ENCODE measurements at regions not wholly inside any gene's neighbourhood (a gene's known extent, or its start where the extent isn't known, plus 50 kb on each side); places are given as distances from the start of the nearest gene placed in this dataset.
"Not testable (repeated sequence)": the region's sequence is repeated elsewhere in the genome, so short reads cannot be mapped to it uniquely, and the experiment has no call there.

GRCh38 chr7:150035769-150036168 lies 162.0 kb downstream of the ATP6V0E2 start:
- H3K79me2 ChIP-seq (ENCODE audit: control insufficient read depth in 1 of 2, insufficient read depth in 2 of 2, low read length in 2 of 2); H3K9me3 ChIP-seq (ENCODE audit: insufficient read depth in 2 of 2, low read depth in 1 of 2, low read length in 1 of 2); H2BK12ac ChIP-seq (ENCODE audit: low read depth, low read length); H3K79me1 ChIP-seq (ENCODE audit: low read depth, low read length); H3K9ac ChIP-seq (replicated peaks in 1 of 4; ENCODE audit: extremely low read depth in 1 of 4, low read depth in 3 of 4, low read length in 3 of 4); H3K14ac ChIP-seq (ENCODE audit: insufficient read length); H2BK120ac ChIP-seq (replicated peaks; ENCODE audit: low read depth, low read length); H3K27ac ChIP-seq (ENCODE audit: low read depth, low read length); H4K8ac ChIP-seq (ENCODE audit: extremely low read depth, insufficient read depth, low read length); H3K4me3 ChIP-seq (ENCODE audit: extremely low read depth in 1 of 4, insufficient read depth in 2 of 4, low read depth in 3 of 4, low read length in 4 of 4); H2AFZ ChIP-seq (ENCODE audit: low read length); POLR2A ChIA-PET (ENCODE audit: partially characterized antibody); H3K18ac ChIP-seq (ENCODE audit: extremely low read depth, low read length); H2BK5ac ChIP-seq (ENCODE audit: low read depth, low read length); H4K5ac ChIP-seq (ENCODE audit: insufficient read length, low read depth, low read length); H3K56ac ChIP-seq (replicated peaks; ENCODE audit: insufficient read length, low read depth, low read length); H3K27me3 ChIP-seq (replicated peaks in 1 of 4; ENCODE audit: control insufficient read depth in 3 of 4, extremely low read depth in 1 of 4, insufficient read depth in 3 of 4, low read length in 3 of 4); H3K36me3 ChIP-seq (ENCODE audit: control insufficient read depth in 2 of 4, insufficient read depth in 4 of 4, low read length in 3 of 4); H3K4me1 ChIP-seq (replicated peaks in 1 of 4; ENCODE audit: control insufficient read depth in 3 of 4, insufficient read depth in 4 of 4, low read length in 3 of 4); H2BK20ac ChIP-seq (ENCODE audit: low read length); DNase-seq (ENCODE audit: low read depth in 1 of 2, low spot score in 2 of 2); H3K4me2 ChIP-seq (ENCODE audit: insufficient read depth in 1 of 2, low read depth in 2 of 2, low read length in 2 of 2); CTCF ChIA-PET (ENCODE audit: partially characterized antibody); H4K91ac ChIP-seq (replicated peaks; ENCODE audit: insufficient read length, low read length); H2AK5ac ChIP-seq (ENCODE audit: low read depth, low read length); H3K23ac ChIP-seq (ENCODE audit: insufficient read length); FAIRE-seq; H2BK15ac ChIP-seq (ENCODE audit: low read length); H3K23me2 ChIP-seq (ENCODE audit: low read depth, low read length); H4K20me1 ChIP-seq (replicated peaks in 1 of 2; ENCODE audit: control insufficient read depth in 1 of 2, insufficient read depth in 2 of 2, low read length in 2 of 2); H3K4ac ChIP-seq (replicated peaks; ENCODE audit: insufficient read length, low read depth, low read length): not testable (repeated sequence)
- whole genome bisulfite sequencing, 2 experiments (ENCODE audit: extremely low coverage in 1 of 2, insufficient coverage in 1 of 2, insufficient read length in 1 of 2, insufficient replicate concordance in 2 of 2, low coverage in 1 of 2, low lambda C conversion rate in 2 of 2, missing lambda C conversion rate in 1 of 2) = no CpG with 5 or more reads among the region's 21 CpGs

GRCh38 chr7:150039061-150039460 lies 165.3 kb downstream of the ATP6V0E2 start:
- H4K8ac ChIP-seq (ENCODE audit: extremely low read depth, insufficient read depth, low read length); H2BK12ac ChIP-seq (ENCODE audit: low read depth, low read length); H3K79me2 ChIP-seq (ENCODE audit: control insufficient read depth in 1 of 2, insufficient read depth in 2 of 2, low read length in 2 of 2); H3K18ac ChIP-seq (ENCODE audit: extremely low read depth, low read length); H3K9me3 ChIP-seq (ENCODE audit: insufficient read depth in 2 of 2, low read depth in 1 of 2, low read length in 1 of 2); H3K4ac ChIP-seq (replicated peaks; ENCODE audit: insufficient read length, low read depth, low read length); DNase-seq (ENCODE audit: low read depth in 1 of 2, low spot score in 2 of 2); H2BK5ac ChIP-seq (ENCODE audit: low read depth, low read length); POLR2A ChIA-PET (ENCODE audit: partially characterized antibody); H3K14ac ChIP-seq (ENCODE audit: insufficient read length); H3K4me1 ChIP-seq (replicated peaks in 1 of 4; ENCODE audit: control insufficient read depth in 3 of 4, insufficient read depth in 4 of 4, low read length in 3 of 4); H4K5ac ChIP-seq (ENCODE audit: insufficient read length, low read depth, low read length); H2BK120ac ChIP-seq (replicated peaks; ENCODE audit: low read depth, low read length); H3K4me3 ChIP-seq (ENCODE audit: extremely low read depth in 1 of 4, insufficient read depth in 2 of 4, low read depth in 3 of 4, low read length in 4 of 4); H2AK5ac ChIP-seq (ENCODE audit: low read depth, low read length); H2BK15ac ChIP-seq (ENCODE audit: low read length); H3K9ac ChIP-seq (replicated peaks in 1 of 4; ENCODE audit: extremely low read depth in 1 of 4, low read depth in 3 of 4, low read length in 3 of 4); H3K79me1 ChIP-seq (ENCODE audit: low read depth, low read length); H3K56ac ChIP-seq (replicated peaks; ENCODE audit: insufficient read length, low read depth, low read length); CTCF ChIA-PET (ENCODE audit: partially characterized antibody); H2BK20ac ChIP-seq (ENCODE audit: low read length); H3K27ac ChIP-seq (ENCODE audit: low read depth, low read length); H3K27me3 ChIP-seq (replicated peaks in 1 of 4; ENCODE audit: control insufficient read depth in 3 of 4, extremely low read depth in 1 of 4, insufficient read depth in 3 of 4, low read length in 3 of 4); FAIRE-seq; H3K23me2 ChIP-seq (ENCODE audit: low read depth, low read length); H3K23ac ChIP-seq (ENCODE audit: insufficient read length); H2AFZ ChIP-seq (ENCODE audit: low read length); H3K36me3 ChIP-seq (ENCODE audit: control insufficient read depth in 2 of 4, insufficient read depth in 4 of 4, low read length in 3 of 4); H3K4me2 ChIP-seq (ENCODE audit: insufficient read depth in 1 of 2, low read depth in 2 of 2, low read length in 2 of 2); H4K91ac ChIP-seq (replicated peaks; ENCODE audit: insufficient read length, low read length); H4K20me1 ChIP-seq (replicated peaks in 1 of 2; ENCODE audit: control insufficient read depth in 1 of 2, insufficient read depth in 2 of 2, low read length in 2 of 2): not testable (repeated sequence)
- 86% methylated on average over 4 of the region's 16 CpGs; no CpG with 5 or more reads in 1 of the 2 experiments for WGBS, 2 experiments (ENCODE audit: extremely low coverage in 1 of 2, insufficient coverage in 1 of 2, insufficient read length in 1 of 2, insufficient replicate concordance in 2 of 2, low coverage in 1 of 2, low lambda C conversion rate in 2 of 2, missing lambda C conversion rate in 1 of 2)
